Fibroblast of the aortic adventitia (primary cell): ENCODE measurements at regions not wholly inside any gene's neighbourhood (a gene's known extent, or its start where the extent isn't known, plus 50 kb on each side); places are given as distances from the start of the nearest gene placed in this dataset.

Experiments
- DNase-seq: peaks from one replicate; pipeline ENCODE4 v3.0.0-alpha.2; 2010; ENCODE audit warnings: low read depth
- H3K4me3 ChIP-seq: 2 replicates; pipeline ENCODE4 v1.5.1; 2011; ENCODE audit warnings: low read depth, mild to moderate bottlenecking, control low read depth, low read length, moderate library complexity
- CTCF ChIP-seq: IDR thresholded peaks from 2 replicates; pipeline ENCODE4 v1.5.1; 2011; ENCODE audit warnings: mild to moderate bottlenecking, low read length, control low read depth, inconsistent platforms; ENCODE audit not compliant: insufficient read depth

GRCh38 chr2:8046849-8047248 lies 635.0 kb upstream of the ID2 start:
- no peak overlapping the region for H3K4me3 ChIP-seq
- DNase-seq, result no peak
- no peak for TF ChIP-seq CTCF

- H3K4me3 ChIP-seq, result no peak overlapping the region
- TF ChIP-seq CTCF, result no peak
- DNase-seq, result peak; percentile 29
Observed at GRCh38 chr2:8049176-8049575, 632.7 kb upstream of the ID2 start.

GRCh38 chr2:8049851-8050571 lies 631.8 kb upstream of the ID2 start:
- no peak for TF ChIP-seq CTCF
- no peak for DNase-seq
- H3K4me3 ChIP-seq, result no peak overlapping the region

- peak; percentile 60 for DNase-seq
Observed at GRCh38 chr2:8053216-8053615, 628.6 kb upstream of the ID2 start.

GRCh38 chr2:8054070-8054469 lies 627.8 kb upstream of the ID2 start:
- no peak for TF ChIP-seq CTCF
- no peak overlapping the region for H3K4me3 ChIP-seq
- no peak for DNase-seq

More at GRCh38 chr2:8053216-8053615, 628.6 kb upstream of the ID2 start:
- no peak for TF ChIP-seq CTCF
- no peak overlapping the region for H3K4me3 ChIP-seq

GRCh38 chr2:8058652-8059051 lies 623.2 kb upstream of the ID2 start:
- DNase-seq, result no peak
- TF ChIP-seq CTCF, result no peak
- H3K4me3 ChIP-seq, result no peak overlapping the region

GRCh38 chr2:8059255-8059654 lies 622.6 kb upstream of the ID2 start:
- no peak for TF ChIP-seq CTCF

More at GRCh38 chr2:8059255-8059654, 622.6 kb upstream of the ID2 start:
- H3K4me3 ChIP-seq, result no peak overlapping the region
- no peak for DNase-seq
